IPS DF 4.7 (cell line): ENCODE measurements at regions not wholly inside any gene's neighbourhood (a gene's known extent, or its start where the extent isn't known, plus 50 kb on each side); places are given as distances from the start of the nearest gene placed in this dataset.

ENCODE experiments used
- DNase-seq: peaks from one replicate; pipeline ENCODE4 v3.0.0-alpha.2; 2013; ENCODE audit warnings: low spot score; ENCODE audit errors: extremely low read depth

DNA sequence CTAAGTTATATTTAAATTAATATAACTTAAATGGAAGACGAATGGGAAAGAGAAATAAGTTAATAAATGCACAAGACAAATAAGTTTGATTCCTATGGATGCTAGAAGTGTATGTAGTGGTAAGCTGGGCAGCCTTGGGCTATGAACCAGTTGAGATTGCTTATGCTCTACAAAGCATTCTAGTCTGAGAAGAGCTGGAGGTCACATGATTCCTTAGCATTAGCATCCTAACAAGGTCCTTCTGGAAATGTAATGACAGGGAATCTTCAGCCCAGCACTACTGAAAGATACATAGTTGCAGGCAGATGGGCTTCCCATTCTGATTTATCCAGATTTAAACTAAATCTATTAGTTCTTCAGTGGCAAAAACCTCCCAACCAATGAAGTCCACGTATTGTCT lies 102.3 kb upstream of the ESRRG start:
- DNase-seq: no peak

DNA sequence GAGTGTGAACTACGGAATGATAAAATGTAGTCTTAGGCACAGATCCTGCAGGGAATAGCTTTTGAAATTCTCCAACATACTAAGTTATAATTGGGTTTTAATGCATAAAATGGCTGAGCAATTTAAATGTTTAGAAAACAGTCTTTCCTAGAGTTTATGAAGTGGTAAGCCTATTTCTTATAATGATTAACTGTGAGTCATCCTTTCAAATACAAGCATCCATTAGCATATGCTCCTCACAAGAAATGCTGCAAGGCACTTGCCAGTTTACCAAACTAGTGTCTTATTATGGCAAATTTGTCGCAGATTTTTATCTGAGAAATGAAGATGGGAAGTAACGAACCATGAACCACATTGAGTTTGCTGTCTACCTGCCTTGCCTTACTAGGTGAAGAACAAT lies 101.3 kb upstream of the ESRRG start:
- no peak for DNase-seq

DNA sequence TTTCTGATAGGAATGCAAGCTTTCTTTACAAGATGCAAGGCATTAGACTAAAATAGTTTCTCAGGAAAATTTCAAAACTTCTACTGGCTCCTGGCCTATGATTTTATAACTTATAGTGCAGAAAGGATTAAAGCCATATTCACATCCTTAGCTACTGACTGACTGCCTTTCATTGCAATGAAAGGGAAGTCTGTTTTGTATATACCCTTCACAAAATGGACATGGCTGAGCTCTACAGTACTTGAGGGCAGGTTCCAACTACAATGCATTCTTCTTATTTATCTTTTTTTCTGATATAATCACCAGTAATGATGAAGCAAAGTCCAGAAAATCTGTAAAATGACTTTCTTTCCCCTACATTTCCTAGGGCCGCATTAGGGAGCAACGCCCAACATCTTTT lies 100.5 kb upstream of the ESRRG start:
- DNase-seq: no peak

DNA sequence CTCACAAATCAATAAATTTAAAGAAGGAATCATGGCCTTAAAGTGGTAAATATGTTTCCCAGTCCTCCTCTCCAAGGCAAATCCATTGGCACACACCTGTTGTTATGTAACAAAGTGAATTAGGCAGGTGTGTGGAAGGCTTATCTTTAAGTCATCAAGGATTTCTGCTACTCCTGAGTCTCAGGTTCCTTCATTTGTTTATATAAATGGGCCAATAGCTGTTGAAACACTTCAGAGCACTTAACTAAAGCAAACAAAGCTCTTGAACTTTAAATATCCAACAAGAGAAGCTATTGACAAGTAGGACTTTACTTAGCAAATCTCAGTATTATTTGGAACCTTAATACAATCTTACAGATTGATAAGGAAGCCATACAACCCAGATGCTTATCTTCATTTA lies 99.3 kb upstream of the ESRRG start:
- DNase-seq: no peak

DNA sequence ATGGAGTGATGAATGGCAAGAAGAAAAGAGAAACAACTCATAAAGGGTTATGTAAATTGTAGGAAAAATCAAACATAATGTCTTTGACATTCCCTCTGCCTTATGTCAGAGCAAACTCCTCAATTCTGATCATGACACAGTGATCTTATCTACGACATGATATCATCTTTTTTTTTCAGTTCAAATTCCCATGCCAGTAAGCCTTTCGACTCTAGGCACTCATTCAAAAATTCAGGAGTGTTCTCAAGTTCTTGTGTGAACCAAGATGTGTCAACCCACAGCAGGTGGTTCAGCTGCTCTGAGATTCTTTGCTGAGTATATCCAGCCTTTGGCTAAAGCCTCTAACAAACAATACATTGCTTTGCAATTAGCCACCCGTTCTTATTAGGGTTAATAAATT lies 97.1 kb upstream of the ESRRG start:
- DNase-seq: no peak

DNA sequence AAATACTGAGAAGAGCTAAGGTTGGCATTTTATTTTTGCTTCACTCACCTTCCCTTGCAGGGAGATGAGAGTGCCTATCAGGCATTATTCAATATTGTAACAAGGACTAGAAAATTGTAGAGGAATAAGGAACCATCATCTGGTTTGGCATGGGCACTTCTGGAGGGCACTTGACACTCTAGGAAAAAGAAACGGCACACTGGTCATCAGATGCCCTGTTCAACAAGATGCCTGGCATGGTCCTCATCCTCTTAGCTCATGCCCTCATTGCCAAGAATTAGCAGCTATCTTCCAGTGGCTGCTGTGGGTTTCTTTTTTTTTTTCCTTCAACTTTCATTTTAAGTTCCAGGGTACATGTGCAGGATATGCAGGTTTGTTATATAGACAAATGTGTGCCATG lies 95.1 kb upstream of the ESRRG start:
- DNase-seq: no peak

DNA sequence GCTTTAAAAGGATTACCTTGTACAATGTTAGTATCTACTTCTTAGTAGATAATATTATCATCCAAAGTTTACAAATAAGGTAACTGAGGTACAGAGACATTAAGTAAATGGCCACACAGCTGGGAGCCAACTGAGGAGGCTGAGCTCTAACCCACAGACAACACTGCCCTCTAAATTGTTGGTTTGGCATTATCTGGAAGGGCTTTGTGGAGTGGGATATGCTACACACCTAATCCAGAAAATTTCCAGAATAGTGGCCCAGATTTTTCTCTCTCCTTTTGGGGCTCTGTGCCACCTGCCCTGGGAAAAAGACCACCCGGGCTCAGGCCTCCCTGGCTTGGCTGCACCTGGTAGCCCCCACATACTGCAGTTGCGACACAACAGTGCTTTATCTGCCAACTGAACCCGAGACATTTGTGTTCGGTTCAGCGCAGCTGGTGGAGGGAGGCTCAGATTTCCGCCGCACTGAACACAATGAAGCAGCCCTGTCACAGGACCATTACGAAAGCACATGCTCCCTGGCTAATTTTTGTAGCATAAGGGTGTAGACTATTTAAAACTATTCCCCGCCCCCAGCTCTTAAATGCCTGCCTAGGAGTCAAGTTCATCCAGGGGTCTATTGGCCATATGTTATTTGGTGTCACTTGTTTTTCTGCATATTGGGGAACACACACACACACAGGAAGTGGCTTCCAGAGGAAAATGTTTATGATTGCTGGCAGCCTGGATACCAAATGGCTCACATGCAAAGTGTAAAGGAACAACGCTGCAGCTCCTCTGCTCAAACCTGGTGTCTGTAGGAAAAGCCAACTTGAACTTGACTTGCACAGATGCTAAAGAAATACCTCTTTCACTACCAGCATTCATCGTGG lies 92.3 kb upstream of the ESRRG start:
- DNase-seq: no peak

DNA sequence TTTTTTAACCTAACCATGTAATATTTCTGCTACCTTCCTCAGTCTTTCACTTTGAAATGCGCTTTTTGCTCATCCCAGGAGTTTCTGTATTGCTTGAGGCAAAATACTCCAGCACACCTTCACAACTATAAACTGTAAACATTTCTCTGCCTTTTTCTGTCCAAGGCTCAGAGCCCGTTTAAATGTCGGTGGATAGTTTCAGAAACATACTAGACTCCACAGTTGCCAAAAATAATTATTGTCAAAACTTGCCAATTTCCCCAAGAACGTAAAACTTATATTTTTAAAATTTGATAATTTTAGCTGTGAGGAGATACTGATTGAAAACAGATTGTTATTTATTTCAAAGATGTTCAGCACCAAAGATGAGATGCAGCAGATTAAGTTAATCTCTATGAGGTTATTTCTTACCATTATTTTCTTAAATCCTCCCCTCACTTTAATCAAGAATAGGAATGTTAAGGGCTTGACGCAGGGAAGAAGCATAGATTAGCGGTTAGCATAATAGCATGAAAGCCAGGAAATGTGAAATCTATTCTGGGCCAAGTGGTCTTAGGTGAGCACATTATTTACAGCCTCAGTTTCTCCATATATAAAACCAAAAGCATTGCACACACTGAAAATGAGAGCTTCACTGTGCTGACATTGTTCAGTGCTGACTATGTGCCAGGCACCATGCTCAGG lies 91.5 kb upstream of the ESRRG start:
- DNase-seq: no peak

DNA sequence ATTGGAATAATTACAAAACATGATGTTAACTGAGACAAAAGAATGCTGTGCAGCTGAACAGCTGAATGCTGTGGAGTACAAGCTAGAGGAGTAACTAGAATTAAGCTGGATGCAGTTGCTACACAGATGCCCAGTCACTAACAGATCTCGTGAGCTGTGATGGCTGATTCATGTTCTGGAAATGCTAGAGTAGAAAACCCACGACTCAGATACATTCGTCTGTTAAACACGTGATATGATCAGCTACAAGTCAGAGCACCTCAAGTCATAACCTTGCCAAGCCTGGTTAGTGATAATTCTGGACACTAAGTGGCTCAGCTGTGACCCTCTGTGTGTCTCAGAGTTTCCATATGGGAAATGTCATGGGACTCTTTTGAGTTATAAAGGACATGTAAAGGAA lies 89.7 kb upstream of the ESRRG start:
- DNase-seq: no peak

DNA sequence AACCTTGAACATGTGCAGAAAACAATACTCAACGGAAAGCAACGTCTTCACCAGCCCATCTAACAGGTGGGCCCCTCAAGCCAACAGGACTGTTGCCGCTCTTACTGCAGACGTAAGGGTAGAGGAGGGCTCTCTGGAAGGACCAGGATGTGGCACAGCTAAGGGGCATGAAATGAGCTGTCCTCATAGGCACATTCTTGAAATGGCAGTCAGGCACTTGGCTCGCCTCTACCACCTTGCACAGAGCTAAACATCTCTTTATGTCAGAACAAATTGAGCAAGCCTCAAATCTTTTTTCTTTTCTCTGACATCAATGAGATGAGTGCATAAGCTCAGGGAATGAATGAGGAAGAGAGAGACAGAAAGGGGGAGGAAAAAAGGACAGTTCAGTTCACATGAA lies 86.4 kb upstream of the ESRRG start:
- no peak for DNase-seq

DNA sequence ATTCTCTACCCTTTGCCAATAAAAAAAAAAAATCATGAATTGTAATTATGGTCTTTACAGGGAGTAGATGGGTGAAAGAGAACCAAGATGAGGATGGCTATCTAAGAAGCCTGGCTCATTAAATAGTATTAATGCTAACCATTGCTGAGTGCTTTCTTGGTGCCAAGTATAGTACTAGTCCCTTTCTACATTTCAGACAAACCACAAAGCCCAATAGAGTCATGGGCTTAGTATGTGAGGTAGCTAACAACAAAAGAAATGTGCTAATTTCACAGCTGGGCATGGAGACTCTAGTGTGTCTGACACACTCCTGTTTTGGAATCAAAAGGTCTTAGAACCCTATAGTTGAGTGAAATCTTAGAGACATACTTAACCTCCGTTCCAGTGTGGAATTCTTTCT lies 84.5 kb upstream of the ESRRG start:
- no peak for DNase-seq

DNA sequence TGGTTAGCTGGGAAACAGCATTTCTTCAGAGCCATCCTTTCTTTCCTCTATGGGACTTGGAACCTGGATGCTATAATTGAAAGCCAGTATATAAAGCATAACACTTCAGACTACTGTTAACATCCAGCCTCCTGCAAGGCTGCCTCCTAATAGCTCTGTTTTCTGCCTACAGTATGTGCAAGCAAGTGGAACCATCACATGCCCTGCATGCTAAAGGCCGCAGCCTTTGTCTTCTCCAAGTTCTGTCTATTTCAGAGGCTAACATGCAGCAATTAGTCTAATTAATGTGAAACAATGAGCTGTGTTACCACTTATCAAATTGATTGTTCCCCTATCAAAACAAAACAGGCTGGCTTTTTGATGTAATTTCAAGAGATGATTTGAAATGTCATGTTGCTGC lies 82.7 kb upstream of the ESRRG start:
- DNase-seq: no peak

DNA sequence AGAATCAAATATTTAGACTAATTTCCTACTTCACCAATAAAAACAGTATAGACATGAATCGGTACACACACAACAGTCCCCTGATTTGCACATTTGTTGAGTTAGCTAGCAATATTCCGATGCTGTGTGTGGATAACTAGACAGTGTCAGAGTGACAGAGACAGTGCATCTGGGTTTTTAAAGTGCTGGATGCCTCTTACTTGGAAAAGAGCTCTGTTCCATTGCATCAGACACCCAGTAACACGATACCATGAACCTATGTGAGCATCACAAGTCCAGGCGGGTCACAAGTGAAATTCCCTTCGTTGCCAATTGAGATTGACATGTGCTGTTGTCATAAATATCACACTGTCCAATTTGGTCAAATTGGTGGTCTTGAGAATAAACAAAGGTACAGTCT lies 82.0 kb upstream of the ESRRG start:
- no peak for DNase-seq

DNA sequence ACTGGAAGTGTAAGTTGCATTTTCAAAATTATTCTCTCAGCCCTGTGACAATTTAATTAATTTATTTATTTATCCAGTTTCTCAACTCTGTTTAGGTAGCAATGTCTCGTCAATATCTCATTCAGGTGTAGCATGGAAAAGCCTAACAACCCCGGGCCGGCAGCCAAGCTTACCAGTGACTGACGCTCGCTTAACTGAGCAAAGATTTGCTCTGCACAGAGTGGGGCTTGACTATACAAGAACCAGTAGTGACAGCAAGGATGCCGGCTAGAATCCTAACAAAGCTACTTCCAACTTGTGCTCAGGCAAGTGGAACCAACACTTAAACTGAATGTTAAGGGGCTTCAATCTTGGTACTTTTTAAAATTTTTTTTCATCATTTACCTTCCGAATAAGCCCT lies 80.9 kb upstream of the ESRRG start:
- no peak for DNase-seq

DNA sequence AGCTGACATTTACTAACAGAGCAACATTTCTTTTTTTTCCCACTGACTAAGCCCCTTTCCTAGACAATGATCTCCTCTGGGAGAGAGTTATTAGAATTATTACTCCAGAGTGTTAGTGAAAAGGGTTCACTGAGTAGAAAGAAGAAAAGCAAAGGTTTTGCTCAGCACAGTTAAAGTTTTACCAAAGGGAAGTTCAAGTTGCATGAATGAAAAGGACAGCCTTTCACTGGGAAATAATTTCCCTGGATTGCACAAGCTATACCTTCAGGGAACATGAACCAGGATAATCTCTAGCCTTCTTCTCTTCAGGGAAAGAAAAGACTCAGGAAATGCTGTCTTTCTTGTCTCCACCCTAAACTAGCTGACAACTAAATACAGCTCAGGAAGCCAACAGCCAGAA lies 71.4 kb upstream of the ESRRG start:
- no peak for DNase-seq

DNA sequence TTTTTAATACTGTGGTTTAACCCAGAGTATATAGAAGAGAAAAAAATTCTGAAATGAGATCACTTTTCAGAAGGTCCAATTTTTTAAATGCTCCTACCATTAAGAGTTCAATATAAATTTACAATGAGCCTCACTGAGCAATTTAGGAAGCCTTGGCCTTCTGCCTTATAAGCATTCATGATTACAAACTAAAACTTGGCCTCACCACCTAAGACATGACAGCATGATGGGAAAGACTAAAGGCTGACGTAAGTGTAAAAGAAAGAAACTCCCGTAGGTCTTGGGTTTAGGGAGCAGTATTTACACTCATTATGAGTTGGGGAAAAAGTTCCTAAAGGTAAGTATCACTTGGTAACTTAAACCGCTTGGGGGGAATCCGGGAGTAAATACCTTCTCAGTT lies 70.7 kb upstream of the ESRRG start:
- DNase-seq: no peak

DNA sequence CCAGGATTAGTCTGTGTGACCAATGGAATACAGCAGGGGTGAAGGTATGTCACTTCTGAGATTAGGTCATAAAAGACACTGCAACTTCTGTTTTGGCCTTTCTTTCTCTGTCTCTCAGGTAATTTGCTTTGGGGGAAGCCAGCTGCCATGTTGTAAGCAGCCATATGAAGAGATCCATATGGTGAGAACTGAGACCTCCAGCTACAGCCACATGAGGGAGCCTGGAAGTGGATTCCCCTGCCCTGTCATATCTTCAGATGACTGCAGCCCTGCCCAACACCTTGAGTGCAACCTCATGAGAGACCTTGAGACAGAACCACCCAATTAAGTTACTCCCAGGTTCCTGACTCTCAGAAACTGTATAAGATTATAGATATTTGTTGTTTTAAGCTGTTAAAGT lies 70.1 kb upstream of the ESRRG start:
- no peak for DNase-seq

DNA sequence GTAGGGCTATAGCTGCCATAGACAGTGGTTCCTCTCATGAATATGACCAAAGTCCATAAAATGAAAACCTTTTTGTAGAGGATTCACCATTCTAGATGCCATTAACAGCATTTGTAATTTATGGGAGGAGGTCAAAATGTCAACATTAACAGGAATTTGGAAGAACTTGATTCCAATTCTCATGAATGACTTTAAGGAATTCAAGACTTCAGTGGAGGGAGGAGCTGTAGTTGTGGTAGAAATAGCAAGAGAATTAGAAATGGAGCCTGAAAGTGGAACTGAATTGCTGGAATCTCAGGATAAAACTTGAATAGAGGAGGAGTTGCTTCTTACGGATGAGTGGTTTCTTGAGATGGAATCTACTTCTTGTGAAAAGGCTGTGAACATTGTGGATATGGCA lies 65.4 kb upstream of the ESRRG start:
- no peak for DNase-seq

DNA sequence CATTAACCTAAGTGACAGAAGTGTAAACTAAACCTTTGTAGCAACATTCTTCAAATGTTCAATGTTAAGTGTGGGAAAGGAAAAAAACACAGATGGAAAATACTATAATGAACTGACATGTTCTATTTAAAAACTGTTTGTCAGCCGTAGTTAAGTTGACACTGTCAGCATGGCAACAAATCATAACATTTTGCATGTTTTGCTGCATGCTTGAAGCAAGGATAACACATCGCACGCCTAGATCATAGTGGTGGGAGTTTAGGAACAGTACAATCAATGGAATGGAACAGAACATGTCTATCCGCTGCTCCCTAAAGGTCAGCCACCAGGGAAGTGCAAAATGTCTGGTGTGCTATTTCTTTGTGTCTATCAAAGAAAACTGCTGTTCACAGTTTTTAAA lies 62.5 kb upstream of the ESRRG start:
- no peak for DNase-seq

DNA sequence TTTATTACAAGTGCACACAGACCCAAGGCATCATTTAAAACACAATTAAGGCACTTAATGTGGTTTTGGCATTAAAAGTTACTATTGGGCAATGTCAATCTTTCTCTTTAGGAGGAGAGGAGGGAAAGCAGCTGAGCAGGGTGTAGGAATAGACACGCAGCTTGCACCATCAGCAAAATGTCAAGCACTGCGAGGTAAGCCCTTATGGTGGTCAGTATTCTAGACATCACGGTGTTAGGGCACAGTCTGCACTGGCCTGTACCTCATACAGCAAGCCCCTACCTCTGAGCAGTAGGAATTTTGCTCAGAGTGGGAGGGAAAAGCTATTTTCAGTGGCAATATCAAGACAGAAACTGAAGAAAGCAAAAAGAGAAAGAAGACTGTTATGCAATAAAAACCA lies 62.0 kb upstream of the ESRRG start:
- no peak for DNase-seq

DNA sequence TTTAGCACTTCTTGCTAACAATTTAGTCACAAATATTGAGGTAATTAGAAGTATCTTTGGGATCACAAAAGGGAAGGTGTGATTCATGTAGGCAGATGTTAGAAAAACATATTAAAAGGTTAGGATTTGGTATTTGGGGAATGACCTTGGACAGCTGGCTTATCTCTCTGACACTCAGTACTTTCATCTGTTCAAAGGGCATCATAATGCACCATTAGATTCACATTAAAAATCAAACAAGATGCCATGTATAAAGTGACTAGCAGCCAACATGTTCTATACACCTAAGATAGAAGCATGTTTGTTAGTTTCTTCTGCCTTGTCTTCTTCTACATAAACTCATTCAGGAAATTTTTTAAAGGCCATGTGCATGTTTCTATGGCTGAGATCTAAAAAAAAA lies 56.5 kb upstream of the ESRRG start:
- DNase-seq: no peak

DNA sequence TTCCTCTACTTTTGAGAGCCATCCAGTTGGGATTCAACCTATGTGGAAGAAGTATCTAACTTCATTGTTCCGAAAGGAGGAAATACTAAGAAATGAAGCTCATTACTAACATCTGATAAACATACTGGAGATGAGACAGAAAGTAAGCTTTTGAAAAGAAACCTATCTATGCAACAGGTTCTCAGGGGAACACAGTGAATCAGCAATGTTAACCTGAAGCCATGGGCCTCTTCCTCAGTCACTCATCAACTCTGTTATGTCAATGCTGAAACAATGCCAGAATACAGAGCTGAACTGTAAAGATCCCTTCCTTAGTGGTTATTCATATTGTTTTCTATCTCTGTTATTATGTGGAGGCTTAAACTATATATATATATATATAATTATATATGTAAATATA lies 55.5 kb upstream of the ESRRG start:
- DNase-seq: no peak

DNA sequence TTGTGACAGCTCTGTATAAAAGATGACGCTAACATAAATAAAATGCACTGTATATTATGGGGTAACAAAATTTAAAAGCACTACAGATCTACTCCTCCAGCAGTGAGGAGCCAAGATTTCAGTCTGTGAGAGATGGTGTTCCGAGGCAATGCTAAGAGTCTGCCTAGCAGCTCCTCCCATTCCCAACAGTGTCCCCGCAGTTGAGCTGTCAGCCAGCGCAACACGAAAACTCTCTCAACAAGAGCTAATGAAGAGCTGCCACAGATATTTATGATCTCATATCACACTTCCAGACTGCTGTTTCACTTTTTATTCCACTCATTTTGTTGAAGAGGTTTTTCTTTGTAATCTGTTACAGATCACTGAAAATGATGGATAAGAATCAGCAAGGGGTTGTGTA lies 53.9 kb upstream of the ESRRG start:
- DNase-seq: no peak
